OCI-LY1 (cell line): ENCODE measurements at regions not wholly inside any gene's neighbourhood (a gene's known extent, or its start where the extent isn't known, plus 50 kb on each side); places are given as distances from the start of the nearest gene placed in this dataset.

Source experiments
- EZH2 ChIP-seq: fragments of 200-600 bp; sonication (generic), shearing (Covaris generic); IDR thresholded peaks from 2 replicates; pipeline ENCODE4 v1.8.0; 2017; ENCODE audit warnings: borderline replicate concordance, mixed run types, mild to moderate bottlenecking, antibody characterized with exemption, low read length, moderate library complexity, mixed read lengths
- TF ChIP-seq, protein P1 (sequence below): fragments of 200-600 bp; sonication (generic), shearing (Covaris generic); IDR thresholded peaks from 2 replicates; pipeline ENCODE4 v1.5.1; 2017; ENCODE audit warnings: mild to moderate bottlenecking, antibody characterized with exemption, low read length, moderate library complexity, mixed read lengths

DNA sequence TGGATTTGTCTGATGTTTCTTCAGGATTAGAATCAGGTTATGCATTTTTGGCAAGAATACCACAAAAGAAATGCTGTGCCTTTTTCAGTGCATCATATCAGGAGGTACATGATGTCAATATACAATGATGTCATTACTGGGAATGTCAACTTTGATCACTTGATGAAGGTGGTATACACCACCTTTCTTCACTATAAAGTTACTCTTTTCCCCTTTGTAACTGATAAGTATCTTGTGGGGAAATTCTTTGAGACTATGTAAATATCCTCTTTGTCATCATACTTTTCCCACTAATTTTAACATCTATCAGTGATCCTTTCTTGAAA lies 65.9 kb upstream of the TCF7L2 start:
- TF ChIP-seq, protein P1, sequence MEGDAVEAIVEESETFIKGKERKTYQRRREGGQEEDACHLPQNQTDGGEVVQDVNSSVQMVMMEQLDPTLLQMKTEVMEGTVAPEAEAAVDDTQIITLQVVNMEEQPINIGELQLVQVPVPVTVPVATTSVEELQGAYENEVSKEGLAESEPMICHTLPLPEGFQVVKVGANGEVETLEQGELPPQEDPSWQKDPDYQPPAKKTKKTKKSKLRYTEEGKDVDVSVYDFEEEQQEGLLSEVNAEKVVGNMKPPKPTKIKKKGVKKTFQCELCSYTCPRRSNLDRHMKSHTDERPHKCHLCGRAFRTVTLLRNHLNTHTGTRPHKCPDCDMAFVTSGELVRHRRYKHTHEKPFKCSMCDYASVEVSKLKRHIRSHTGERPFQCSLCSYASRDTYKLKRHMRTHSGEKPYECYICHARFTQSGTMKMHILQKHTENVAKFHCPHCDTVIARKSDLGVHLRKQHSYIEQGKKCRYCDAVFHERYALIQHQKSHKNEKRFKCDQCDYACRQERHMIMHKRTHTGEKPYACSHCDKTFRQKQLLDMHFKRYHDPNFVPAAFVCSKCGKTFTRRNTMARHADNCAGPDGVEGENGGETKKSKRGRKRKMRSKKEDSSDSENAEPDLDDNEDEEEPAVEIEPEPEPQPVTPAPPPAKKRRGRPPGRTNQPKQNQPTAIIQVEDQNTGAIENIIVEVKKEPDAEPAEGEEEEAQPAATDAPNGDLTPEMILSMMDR, result no peak
- no peak for TF ChIP-seq EZH2
